Caco-2 (cell line): ENCODE measurements at regions not wholly inside any gene's neighbourhood (a gene's known extent, or its start where the extent isn't known, plus 50 kb on each side); places are given as distances from the start of the nearest gene placed in this dataset.

ENCODE experiments used
- BruUV-seq: library from RNA; stranded (reverse); fragments of 400-500 nt; replicated peaks from 2 replicates; lab custom pipeline; 2021; lab: Mats Ljungman, UMichigan
- CTCF ChIA-PET: fragments of 300-600 bp; sonication (Branson Sonifier 250); formaldehyde crosslinking; loops from one replicate; lab custom pipeline; 2022; ENCODE audit warnings: antibody characterized with exemption; lab: Charles Lee
- POLR2A ChIA-PET: fragments of 300-600 bp; sonication (Branson Sonifier 250); formaldehyde crosslinking; loops from one replicate; lab custom pipeline; 2022; ENCODE audit warnings: antibody characterized with exemption; lab: Charles Lee
- DNase-seq, 2 experiments: peaks; one replicate each; pipeline versions ENCODE4 v3.0.0 to v3.0.0-alpha.2; 2020 to 2022
- H3K27me3 ChIP-seq: replicated peaks from 2 replicates; pipeline ENCODE4 v1.6.0; 2011; ENCODE audit warnings: low read length; ENCODE audit not compliant: control insufficient read depth, insufficient read depth
- H3K36me3 ChIP-seq: 2 replicates; pipeline ENCODE4 v1.5.1; 2011; ENCODE audit warnings: low read length; ENCODE audit not compliant: control insufficient read depth, insufficient read depth
- H3K4me1 ChIP-seq: fragments of 250-450 bp; sonication (Bioruptor Pico); 2 replicates; pipeline ENCODE4 v1.5.1; 2020; ENCODE audit warnings: mild to moderate bottlenecking
- H3K4me3 ChIP-seq: 2 replicates; pipeline ENCODE4 v1.5.1; 2011; ENCODE audit warnings: low read depth, mild to moderate bottlenecking, control low read depth, low read length
- H3K9me3 ChIP-seq: fragments of 250-450 bp; sonication (Bioruptor Pico); 2 replicates; pipeline ENCODE4 v1.5.1; 2020; ENCODE audit warnings: mild to moderate bottlenecking, moderate library complexity
- H3K27ac Mint-ChIP-seq: one replicate; pipeline ENCODE4 v1.8.0; 2022; ENCODE audit warnings: mixed read lengths; ENCODE audit not compliant: unreplicated experiment
- H3K27me3 Mint-ChIP-seq: one replicate; pipeline ENCODE4 v1.8.0; 2022; ENCODE audit warnings: mixed read lengths; ENCODE audit not compliant: insufficient read depth, unreplicated experiment
- H3K36me3 Mint-ChIP-seq: one replicate; pipeline ENCODE4 v1.8.0; 2022; ENCODE audit warnings: mild to moderate bottlenecking, mixed read lengths; ENCODE audit not compliant: insufficient read depth, unreplicated experiment
- H3K4me1 Mint-ChIP-seq: one replicate; pipeline ENCODE4 v1.8.0; 2022; ENCODE audit warnings: low read depth, mixed read lengths; ENCODE audit not compliant: unreplicated experiment
- H3K4me3 Mint-ChIP-seq: one replicate; pipeline ENCODE4 v1.8.0; 2022; ENCODE audit warnings: mild to moderate bottlenecking, moderate library complexity, mixed read lengths; ENCODE audit not compliant: unreplicated experiment
- H3K9me3 Mint-ChIP-seq: one replicate; pipeline ENCODE4 v1.8.0; 2022; ENCODE audit warnings: mixed read lengths; ENCODE audit not compliant: unreplicated experiment
- CTCF ChIP-seq, 2 experiments: fragments of 200-600 bp in 1 of 2; IDR thresholded peaks; 1 replicate in 1 of 2; 2 replicates in 1 of 2; pipeline versions ENCODE4 v1.5.1 to v1.8.0; 2011 to 2022; ENCODE audit warnings: antibody characterized with exemption in 1 of 2, control low read depth in 1 of 2, inconsistent platforms in 1 of 2, low read depth in 1 of 2, low read length in 1 of 2, mild to moderate bottlenecking in 1 of 2, moderate library complexity in 1 of 2; ENCODE audit not compliant: insufficient read depth in 1 of 2, severe bottlenecking in 1 of 2, unreplicated experiment in 1 of 2
- intact Hi-C: fragments of 100-400 bp; cut with micrococcal nuclease; formaldehyde crosslinking; loops from one replicate; pipeline ENCODE4 v1.10.0; 2022; ENCODE audit not compliant: unreplicated experiment

GRCh38 chr18:73945130-73945792 is 202.4 kb downstream of the FBXO15 start:
- no peaks in the 10 kb centered on the region for H3K4me1 Mint-ChIP-seq
- Histone ChIP-seq H3K36me3 (no peaks in the 10 kb centered on the region), H3K27me3 (no peaks in the 10 kb centered on the region), H3K4me3 (no peak overlapping the region), H3K9me3 (no peaks in the 10 kb centered on the region), H3K4me1 (no peaks in the 10 kb centered on the region)
- peaks cover 9% of the 10 kb centered on the region for H3K9me3 Mint-ChIP-seq
- H3K36me3 Mint-ChIP-seq: no peaks in the 10 kb centered on the region
- TF ChIP-seq CTCF (IDR thresholded peaks at IDR 0.05; ENCODE audit: insufficient read depth in 1 of 2, low read depth in 1 of 2, low read length in 1 of 2, severe bottlenecking in 1 of 2, unreplicated experiment in 1 of 2): no peak
- no peak overlapping the region for H3K4me3 Mint-ChIP-seq
- intact Hi-C loops: no loop called here
- ChIA-PET POLR2A (no interaction called here), CTCF (no interaction called here)
- H3K27ac Mint-ChIP-seq: no peak overlapping the region
- no TSS peak for BruUV-seq
- H3K27me3 Mint-ChIP-seq: no peaks in the 10 kb centered on the region
- DNase-seq: no peak

DNA sequence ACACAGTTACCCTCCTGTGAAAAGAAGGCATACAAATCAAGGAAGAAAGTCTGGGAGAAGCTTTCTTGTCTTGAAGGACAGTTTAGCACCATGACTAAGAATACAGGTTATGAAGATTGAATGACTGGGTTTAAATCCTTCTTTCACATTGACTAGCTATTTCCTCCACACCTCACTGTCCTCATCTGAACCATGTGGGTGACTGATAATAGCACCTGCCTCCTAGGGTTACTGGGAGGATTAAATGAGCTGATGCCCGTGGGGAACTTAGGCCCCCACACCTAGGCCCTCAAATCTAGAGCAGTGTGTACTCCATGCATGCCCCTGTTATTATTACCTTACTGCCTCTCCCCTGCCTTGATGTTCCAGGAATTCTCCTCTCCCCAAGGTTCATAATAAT is 202.9 kb downstream of the FBXO15 start:
- no peak overlapping the region for H3K4me3 Mint-ChIP-seq
- ChIA-PET CTCF (no interaction called here), POLR2A (no interaction called here)
- H3K36me3 Mint-ChIP-seq: no peaks in the 10 kb centered on the region
- no peak overlapping the region for H3K27ac Mint-ChIP-seq
- no peak for DNase-seq
- no peaks in the 10 kb centered on the region for H3K27me3 ChIP-seq
- no TSS peak for BruUV-seq
- peaks cover under 1% of the 10 kb centered on the region for H3K27me3 Mint-ChIP-seq
- H3K4me1 ChIP-seq: no peaks in the 10 kb centered on the region
- H3K36me3 ChIP-seq: no peaks in the 10 kb centered on the region
- no peak overlapping the region for H3K4me3 ChIP-seq
- peaks cover 9% of the 10 kb centered on the region for H3K9me3 Mint-ChIP-seq
- intact Hi-C loops: no loop called here
- no peaks in the 10 kb centered on the region for H3K9me3 ChIP-seq
- TF ChIP-seq CTCF (IDR thresholded peaks at IDR 0.05; ENCODE audit: insufficient read depth in 1 of 2, low read depth in 1 of 2, low read length in 1 of 2, severe bottlenecking in 1 of 2, unreplicated experiment in 1 of 2): no peak
- no peaks in the 10 kb centered on the region for H3K4me1 Mint-ChIP-seq

DNA sequence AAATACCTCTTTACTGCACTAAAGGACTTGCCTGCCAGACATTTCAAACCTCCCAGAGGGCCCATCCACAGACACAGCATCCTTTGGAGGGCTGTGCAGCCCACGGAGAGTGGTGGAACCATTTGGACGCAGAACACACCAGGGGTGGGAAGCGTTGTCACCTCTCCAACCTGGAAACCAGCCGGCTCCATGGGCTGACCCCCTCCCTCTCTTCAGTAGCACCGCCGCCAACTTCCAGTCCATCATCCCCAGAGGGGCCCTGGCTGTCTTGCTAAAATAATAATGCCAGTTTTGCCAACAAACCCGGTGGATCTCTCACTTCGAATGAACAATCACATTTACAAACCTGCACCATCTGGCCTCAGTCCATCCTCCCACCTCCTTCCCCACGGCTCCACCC is 203.9 kb downstream of the FBXO15 start:
- POLR2A ChIA-PET: no interaction called here
- H3K4me1 Mint-ChIP-seq: no peaks in the 10 kb centered on the region
- Histone ChIP-seq H3K27me3 (no peaks in the 10 kb centered on the region), H3K36me3 (no peaks in the 10 kb centered on the region), H3K9me3 (no peaks in the 10 kb centered on the region), H3K4me1 (no peaks in the 10 kb centered on the region), H3K4me3 (no peak overlapping the region)
- intact Hi-C loops: no loop called here
- TF ChIP-seq CTCF (IDR thresholded peaks at IDR 0.05; ENCODE audit: insufficient read depth in 1 of 2, low read depth in 1 of 2, low read length in 1 of 2, severe bottlenecking in 1 of 2, unreplicated experiment in 1 of 2): no peak
- CTCF ChIA-PET: no interaction called here
- H3K27ac Mint-ChIP-seq: no peak overlapping the region
- no peak for DNase-seq
- H3K4me3 Mint-ChIP-seq: no peak overlapping the region
- no peaks in the 10 kb centered on the region for H3K36me3 Mint-ChIP-seq
- peaks cover 9% of the 10 kb centered on the region for H3K9me3 Mint-ChIP-seq
- BruUV-seq: no TSS peak
- peaks cover 6% of the 10 kb centered on the region for H3K27me3 Mint-ChIP-seq
